Small intestine (tissue), 7 donors: ENCODE measurements at regions not wholly inside any gene's neighbourhood (a gene's known extent, or its start where the extent isn't known, plus 50 kb on each side); places are given as distances from the start of the nearest gene placed in this dataset.

Experiments
- DNase-seq, 2 donors: peaks; one replicate each; pipeline versions ENCODE4 v3.0.0 to v3.0.0-alpha.2; 2013
- FAIRE-seq: peaks from 2 replicates; lab custom pipeline; 2012; peaks lifted over from hg19 to GRCh38; lab: Jason Lieb, UNC
- H3K27ac ChIP-seq, 3 donors: one replicate each; pipeline ENCODE4 v1.5.1; 2013; ENCODE audit warnings: low read length in 2 of 3, mild to moderate bottlenecking in 2 of 3, control low read depth in 1 of 3, inconsistent platforms in 1 of 3, low read depth in 1 of 3, moderate library complexity in 1 of 3
- H3K27me3 ChIP-seq, 3 donors: one replicate each; pipeline ENCODE4 v1.6.1; 2013; ENCODE audit warnings: low read length in 3 of 3, inconsistent platforms in 1 of 3; ENCODE audit not compliant: control insufficient read depth in 3 of 3, insufficient read depth in 3 of 3
- H3K36me3 ChIP-seq, 3 donors: one replicate each; pipeline ENCODE4 v1.6.1; 2013; ENCODE audit warnings: low read length in 3 of 3, inconsistent platforms in 1 of 3, low read depth in 1 of 3, mild to moderate bottlenecking in 1 of 3, moderate library complexity in 1 of 3; ENCODE audit not compliant: control insufficient read depth in 3 of 3, insufficient read depth in 2 of 3
- H3K4me1 ChIP-seq, 3 donors: one replicate each; pipeline ENCODE4 v1.6.1; 2013; ENCODE audit warnings: low read length in 2 of 3, inconsistent platforms in 1 of 3, low read depth in 1 of 3, mild to moderate bottlenecking in 1 of 3, moderate library complexity in 1 of 3; ENCODE audit not compliant: control insufficient read depth in 3 of 3, insufficient read depth in 2 of 3
- H3K4me3 ChIP-seq, 3 donors: one replicate each; pipeline ENCODE4 v1.5.1; 2013; ENCODE audit warnings: low read length in 3 of 3, control low read depth in 1 of 3, inconsistent platforms in 1 of 3, low read depth in 1 of 3, mild to moderate bottlenecking in 1 of 3, moderate library complexity in 1 of 3
- H3K9me3 ChIP-seq, 2 donors: one replicate each; pipeline ENCODE4 v1.6.1; 2013; ENCODE audit warnings: low read depth in 1 of 2, low read length in 1 of 2; ENCODE audit not compliant: control insufficient read depth in 2 of 2, insufficient read depth in 1 of 2
- WGBS, 3 donors: extraction: QIAGEN DNeasy Blood & Tissue Kit; methylation state at CpG; one replicate each; pipeline ENCODE4 v1.1.7; 2013; 5-methylcytosine and 5-hydroxymethylcytosine counted together
- donor health status: healthy with polysubstance abuse.
- donor health status: control.
- donor health status: control.
- donor health status: Bipolar disorder and iron deficiency.
- donor health status: healthy.

GRCh38 chr1:90092441-90092840 lies 97.5 kb downstream of the ZNF326 start:
- Histone ChIP-seq H3K27ac (no peak overlapping the region), H3K9me3 (peaks cover 1 to 4% of the 10 kb centered on the region in 2 donors), H3K36me3 (no peaks in the 10 kb centered on the region), H3K4me1 (no peaks in the 10 kb centered on the region), H3K4me3 (no peak overlapping the region), H3K27me3 (no peaks in the 10 kb centered on the region)
- FAIRE-seq (no peak), DNase-seq (no peak)
- WGBS, 3 donors, result 75 to 87% (median 78%) methylated on average over 3 of the region's 3 CpGs
